Epithelial cell of proximal tubule (primary cell): ENCODE measurements at regions not wholly inside any gene's neighbourhood (a gene's known extent, or its start where the extent isn't known, plus 50 kb on each side); places are given as distances from the start of the nearest gene placed in this dataset.
"Not testable (repeated sequence)": the region's sequence is repeated elsewhere in the genome, so short reads cannot be mapped to it uniquely, and the experiment has no call there.

Source experiments
- DNase-seq: peaks from one replicate; pipeline ENCODE4 v3.0.0-alpha.2; 2011; ENCODE audit warnings: low read depth
- H3K4me3 ChIP-seq: 2 replicates; pipeline ENCODE4 v1.5.1; 2011; ENCODE audit warnings: low read depth, mild to moderate bottlenecking, low read length
- CTCF ChIP-seq: conservative IDR thresholded peaks from 2 replicates; pipeline ENCODE4 v1.5.1; 2012; ENCODE audit warnings: low read depth, mild to moderate bottlenecking, low read length

GRCh38 chr6:81380718-81381338 lies 371.7 kb downstream of the TENT5A start:
- TF ChIP-seq CTCF = no peak
- no peak for DNase-seq
- H3K4me3 ChIP-seq = no peak overlapping the region

- no peak overlapping the region for H3K4me3 ChIP-seq
- no peak for TF ChIP-seq CTCF
- no peak for DNase-seq
Observed at GRCh38 chr6:81376745-81377144, 375.7 kb downstream of the TENT5A start.

- no peak for DNase-seq
- no peak overlapping the region for H3K4me3 ChIP-seq
- no peak for TF ChIP-seq CTCF
Observed at GRCh38 chr6:81373414-81373813, 379.1 kb downstream of the TENT5A start.

GRCh38 chr6:81371930-81372329 lies 380.6 kb downstream of the TENT5A start:
- no peak for DNase-seq
- no peak for TF ChIP-seq CTCF
- no peak overlapping the region for H3K4me3 ChIP-seq

GRCh38 chr6:81366972-81367371 lies 385.5 kb downstream of the TENT5A start:
- no peak for TF ChIP-seq CTCF
- H3K4me3 ChIP-seq = no peak overlapping the region

GRCh38 chr6:81362246-81362645 lies 390.2 kb downstream of the TENT5A start:
- H3K4me3 ChIP-seq = no peak overlapping the region
- TF ChIP-seq CTCF = no peak
- DNase-seq = no peak

More at GRCh38 chr6:81366972-81367371, 385.5 kb downstream of the TENT5A start:
- no peak for DNase-seq

GRCh38 chr6:81353262-81353661 lies 399.2 kb downstream of the TENT5A start:
- TF ChIP-seq CTCF = no peak
- no peak for DNase-seq
- H3K4me3 ChIP-seq = no peak overlapping the region

GRCh38 chr6:81344026-81344425 lies 408.5 kb downstream of the TENT5A start:
- H3K4me3 ChIP-seq, DNase-seq: not testable (repeated sequence)
